Central memory CD8-positive, alpha-beta T cell (primary cell): ENCODE measurements at regions not wholly inside any gene's neighbourhood (a gene's known extent, or its start where the extent isn't known, plus 50 kb on each side); places are given as distances from the start of the nearest gene placed in this dataset.
A peak's percentile ranks its signal among the peaks of the same experiment; 100 is the strongest.

Source experiments
- ATAC-seq: fragments of 150-1000 bp; cut with Tn5 transposase; replicated peaks from 2 replicates; pipeline ENCODE4 v1.10.0; 2022; ENCODE audit warnings: mild to moderate bottlenecking, moderate FRiP score, moderate number of reproducible peaks; ENCODE audit not compliant: poor library complexity, severe bottlenecking; ENCODE audit errors: extremely low read depth
- DNase-seq, 2 donors: peaks; one replicate each; pipeline ENCODE4 v3.0.0; 2021; ENCODE audit warnings: low spot score in 2 of 2
- H3K27ac Mint-ChIP-seq: one replicate; pipeline ENCODE4 v1.8.0; 2022; ENCODE audit warnings: low read depth, mild to moderate bottlenecking, moderate library complexity, mixed read lengths
- H3K27me3 Mint-ChIP-seq: one replicate; pipeline ENCODE4 v1.8.0; 2022; ENCODE audit warnings: mixed read lengths
- H3K36me3 Mint-ChIP-seq: one replicate; pipeline ENCODE4 v1.8.0; 2022; ENCODE audit warnings: mild to moderate bottlenecking, moderate library complexity, mixed read lengths; ENCODE audit not compliant: insufficient read depth
- H3K4me1 Mint-ChIP-seq: one replicate; pipeline ENCODE4 v1.8.0; 2022; ENCODE audit warnings: mixed read lengths
- H3K4me3 Mint-ChIP-seq: one replicate; pipeline ENCODE4 v1.8.0; 2022; ENCODE audit warnings: mild to moderate bottlenecking, moderate library complexity, mixed read lengths
- H3K9me3 Mint-ChIP-seq: one replicate; pipeline ENCODE4 v1.8.0; 2022; ENCODE audit warnings: mixed read lengths

- ATAC-seq = no peak
Measured at GRCh38 chr2:144704709-144705095, 184.8 kb upstream of the ZEB2 start.

GRCh38 chr2:144703852-144704708 is 184.2 kb upstream of the ZEB2 start:
- ATAC-seq (peak; percentile 36), DNase-seq (no peak)
- Mint-ChIP-seq H3K4me1 (no peaks in the 10 kb centered on the region), H3K36me3 (no peaks in the 10 kb centered on the region), H3K27ac (no peak overlapping the region), H3K9me3 (no peaks in the 10 kb centered on the region), H3K4me3 (no peak overlapping the region), H3K27me3 (no peaks in the 10 kb centered on the region)

More at GRCh38 chr2:144704709-144705095, 184.8 kb upstream of the ZEB2 start:
- DNase-seq = no peak
- Mint-ChIP-seq H3K9me3 (no peaks in the 10 kb centered on the region), H3K36me3 (no peaks in the 10 kb centered on the region), H3K27ac (no peak overlapping the region), H3K4me3 (no peak overlapping the region), H3K27me3 (no peaks in the 10 kb centered on the region), H3K4me1 (no peaks in the 10 kb centered on the region)

GRCh38 chr2:144702051-144702450 is 182.1 kb upstream of the ZEB2 start:
- no peak overlapping the region for H3K27ac Mint-ChIP-seq
- no peaks in the 10 kb centered on the region for H3K9me3 Mint-ChIP-seq
- ATAC-seq (peak; percentile 43), DNase-seq (no peak)
- no peaks in the 10 kb centered on the region for H3K27me3 Mint-ChIP-seq
- H3K4me1 Mint-ChIP-seq = no peaks in the 10 kb centered on the region
- no peaks in the 10 kb centered on the region for H3K36me3 Mint-ChIP-seq
- no peak overlapping the region for H3K4me3 Mint-ChIP-seq

- Mint-ChIP-seq H3K27me3 (no peaks in the 10 kb centered on the region), H3K4me1 (no peaks in the 10 kb centered on the region), H3K9me3 (no peaks in the 10 kb centered on the region), H3K27ac (no peak overlapping the region), H3K4me3 (no peak overlapping the region), H3K36me3 (no peaks in the 10 kb centered on the region)
- ATAC-seq = no peak
- DNase-seq = no peak
Measured at GRCh38 chr2:144701259-144701658, 181.3 kb upstream of the ZEB2 start.

- no peaks in the 10 kb centered on the region for H3K9me3 Mint-ChIP-seq
- H3K36me3 Mint-ChIP-seq = no peaks in the 10 kb centered on the region
- no peak for DNase-seq
- ATAC-seq = no peak
- no peaks in the 10 kb centered on the region for H3K4me1 Mint-ChIP-seq
- no peak overlapping the region for H3K4me3 Mint-ChIP-seq
- H3K27me3 Mint-ChIP-seq = no peaks in the 10 kb centered on the region
- H3K27ac Mint-ChIP-seq = no peak overlapping the region
Measured at GRCh38 chr2:144698156-144698555, 178.2 kb upstream of the ZEB2 start.

GRCh38 chr2:144695657-144696056 is 175.7 kb upstream of the ZEB2 start:
- Mint-ChIP-seq H3K27me3 (no peaks in the 10 kb centered on the region), H3K4me3 (no peak overlapping the region), H3K27ac (no peak overlapping the region), H3K4me1 (no peaks in the 10 kb centered on the region), H3K36me3 (no peaks in the 10 kb centered on the region), H3K9me3 (no peaks in the 10 kb centered on the region)
- DNase-seq = no peak
- no peak for ATAC-seq

GRCh38 chr2:144694456-144694855 is 174.5 kb upstream of the ZEB2 start:
- Mint-ChIP-seq H3K27me3 (no peaks in the 10 kb centered on the region), H3K9me3 (no peaks in the 10 kb centered on the region), H3K4me3 (no peak overlapping the region), H3K36me3 (no peaks in the 10 kb centered on the region), H3K4me1 (no peaks in the 10 kb centered on the region), H3K27ac (no peak overlapping the region)
- ATAC-seq (no peak), DNase-seq (no peak)

- no peaks in the 10 kb centered on the region for H3K4me1 Mint-ChIP-seq
- H3K9me3 Mint-ChIP-seq = no peaks in the 10 kb centered on the region
- no peak for ATAC-seq
- DNase-seq = no peak
- no peaks in the 10 kb centered on the region for H3K27me3 Mint-ChIP-seq
- H3K36me3 Mint-ChIP-seq = no peaks in the 10 kb centered on the region
- no peak overlapping the region for H3K4me3 Mint-ChIP-seq
- H3K27ac Mint-ChIP-seq = no peak overlapping the region
Measured at GRCh38 chr2:144693179-144693578, 173.3 kb upstream of the ZEB2 start.

GRCh38 chr2:144692661-144693060 is 172.7 kb upstream of the ZEB2 start:
- no peaks in the 10 kb centered on the region for H3K9me3 Mint-ChIP-seq
- H3K36me3 Mint-ChIP-seq = no peaks in the 10 kb centered on the region
- DNase-seq (no peak), ATAC-seq (no peak)
- no peaks in the 10 kb centered on the region for H3K27me3 Mint-ChIP-seq
- H3K4me3 Mint-ChIP-seq = no peak overlapping the region
- H3K4me1 Mint-ChIP-seq = no peaks in the 10 kb centered on the region
- no peak overlapping the region for H3K27ac Mint-ChIP-seq

GRCh38 chr2:144690771-144691170 is 170.9 kb upstream of the ZEB2 start:
- H3K27ac Mint-ChIP-seq = no peak overlapping the region
- H3K27me3 Mint-ChIP-seq = no peaks in the 10 kb centered on the region
- H3K9me3 Mint-ChIP-seq = no peaks in the 10 kb centered on the region
- H3K4me1 Mint-ChIP-seq = no peaks in the 10 kb centered on the region
- no peak overlapping the region for H3K4me3 Mint-ChIP-seq
- DNase-seq (no peak), ATAC-seq (no peak)
- H3K36me3 Mint-ChIP-seq = no peaks in the 10 kb centered on the region

- no peak for DNase-seq
- H3K4me3 Mint-ChIP-seq = no peak overlapping the region
- H3K27me3 Mint-ChIP-seq = no peaks in the 10 kb centered on the region
- H3K36me3 Mint-ChIP-seq = no peaks in the 10 kb centered on the region
- no peaks in the 10 kb centered on the region for H3K9me3 Mint-ChIP-seq
- H3K27ac Mint-ChIP-seq = no peak overlapping the region
- H3K4me1 Mint-ChIP-seq = no peaks in the 10 kb centered on the region
- no peak for ATAC-seq
Measured at GRCh38 chr2:144686518-144687215, 166.7 kb upstream of the ZEB2 start.

- H3K36me3 Mint-ChIP-seq = no peaks in the 10 kb centered on the region
- H3K4me1 Mint-ChIP-seq = no peaks in the 10 kb centered on the region
- H3K27ac Mint-ChIP-seq = no peak overlapping the region
- H3K9me3 Mint-ChIP-seq = no peaks in the 10 kb centered on the region
- ATAC-seq = no peak
- no peaks in the 10 kb centered on the region for H3K27me3 Mint-ChIP-seq
- DNase-seq = no peak
- no peak overlapping the region for H3K4me3 Mint-ChIP-seq
Measured at GRCh38 chr2:144683966-144684365, 164.0 kb upstream of the ZEB2 start.

GRCh38 chr2:144683107-144683753 is 163.3 kb upstream of the ZEB2 start:
- H3K27ac Mint-ChIP-seq = no peak overlapping the region
- ATAC-seq = no peak
- no peak for DNase-seq
- no peaks in the 10 kb centered on the region for H3K36me3 Mint-ChIP-seq
- H3K4me1 Mint-ChIP-seq = no peaks in the 10 kb centered on the region
- H3K4me3 Mint-ChIP-seq = no peak overlapping the region
- H3K9me3 Mint-ChIP-seq = no peaks in the 10 kb centered on the region
- no peaks in the 10 kb centered on the region for H3K27me3 Mint-ChIP-seq
